Hematopoietic multipotent progenitor cell treated with erythropoietin and hydrocortisone succinate and interleukin-3 and kit ligand, for 15 days (in vitro differentiated cells): ENCODE measurements at regions not wholly inside any gene's neighbourhood (a gene's known extent, or its start where the extent isn't known, plus 50 kb on each side); places are given as distances from the start of the nearest gene placed in this dataset.
"Not testable (repeated sequence)": the region's sequence is repeated elsewhere in the genome, so short reads cannot be mapped to it uniquely, and the experiment has no call there.

Source experiments
- DNase-seq: peaks from one replicate; pipeline ENCODE4 v3.0.0-alpha.2; 2015; ENCODE audit warnings: low spot score

- no peak for DNase-seq
Observed at GRCh38 chr1:217921126-217921904, 290.2 kb downstream of the SPATA17 start.

GRCh38 chr1:217924924-217925323, 293.8 kb downstream of the SPATA17 start:
- no peak for DNase-seq

GRCh38 chr1:217929213-217929885, 298.2 kb downstream of the SPATA17 start:
- no peak for DNase-seq

- no peak for DNase-seq
Observed at GRCh38 chr1:217943361-217943760, 312.2 kb downstream of the SPATA17 start.

- no peak for DNase-seq
Observed at GRCh38 chr1:217944550-217944949, 313.4 kb downstream of the SPATA17 start.

- no peak for DNase-seq
Observed at GRCh38 chr1:217946511-217946910, 315.4 kb downstream of the SPATA17 start.

GRCh38 chr1:217948741-217949140, 317.6 kb downstream of the SPATA17 start:
- no peak for DNase-seq

GRCh38 chr1:217953330-217953729, 322.2 kb downstream of the SPATA17 start:
- no peak for DNase-seq

GRCh38 chr1:217953922-217954321, 322.8 kb downstream of the SPATA17 start:
- no peak for DNase-seq

- no peak for DNase-seq
Observed at GRCh38 chr1:217955723-217956122, 324.6 kb downstream of the SPATA17 start.

GRCh38 chr1:217965156-217965786, 319.8 kb upstream of the RRP15 start:
- DNase-seq: no peak

- DNase-seq: no peak
Observed at GRCh38 chr1:217968085-217968484, 317.0 kb upstream of the RRP15 start.

GRCh38 chr1:217969428-217969827, 315.7 kb upstream of the RRP15 start:
- DNase-seq: no peak

GRCh38 chr1:217977943-217978342, 307.1 kb upstream of the RRP15 start:
- no peak for DNase-seq

- DNase-seq: no peak
Observed at GRCh38 chr1:217981430-217981829, 303.7 kb upstream of the RRP15 start.

GRCh38 chr1:217982331-217983050, 302.6 kb upstream of the RRP15 start:
- no peak for DNase-seq

- DNase-seq: no peak
Observed at GRCh38 chr1:217983051-217983375, 302.1 kb upstream of the RRP15 start.

- DNase-seq: no peak
Observed at GRCh38 chr1:217985641-217986040, 299.5 kb upstream of the RRP15 start.

GRCh38 chr1:217989510-217989909, 295.6 kb upstream of the RRP15 start:
- no peak for DNase-seq

GRCh38 chr1:217993439-217993838, 291.7 kb upstream of the RRP15 start:
- no peak for DNase-seq

- not testable (repeated sequence) for DNase-seq
Observed at GRCh38 chr1:218008296-218008695, 276.8 kb upstream of the RRP15 start.

- DNase-seq: not testable (repeated sequence)
Observed at GRCh38 chr1:218015106-218015505, 270.0 kb upstream of the RRP15 start.
